GM12891 (cell line): ENCODE measurements at regions not wholly inside any gene's neighbourhood (a gene's known extent, or its start where the extent isn't known, plus 50 kb on each side); places are given as distances from the start of the nearest gene placed in this dataset.

Experiments
- DNase-seq: peaks from one replicate; pipeline ENCODE4 v3.0.0; 2011; ENCODE audit warnings: low spot score; ENCODE audit not compliant: insufficient read length
- FAIRE-seq: peaks from 2 replicates; lab custom pipeline; 2011; peaks lifted over from hg19 to GRCh38; lab: Jason Lieb, UNC
- PAX5 ChIP-seq: IDR thresholded peaks from 2 replicates; pipeline ENCODE4 v1.6.1; 2011; ENCODE audit warnings: low read length, moderate library complexity, mild to moderate bottlenecking; ENCODE audit not compliant: insufficient read depth, severe bottlenecking
- POLR2A ChIP-seq: IDR thresholded peaks from 2 replicates; pipeline ENCODE4 v1.6.1; 2011; ENCODE audit warnings: low read depth, low read length, control low read depth
- POLR2AphosphoS5 ChIP-seq: IDR thresholded peaks from 2 replicates; pipeline ENCODE4 v1.6.1; 2011; ENCODE audit warnings: low read depth, low read length, control low read depth
- POU2F2 ChIP-seq: IDR thresholded peaks from 2 replicates; pipeline ENCODE4 v1.6.1; 2011; ENCODE audit warnings: low read depth, mild to moderate bottlenecking, control low read depth, low read length, moderate library complexity
- SPI1 ChIP-seq: IDR thresholded peaks from 2 replicates; pipeline ENCODE4 v1.6.1; 2011; ENCODE audit warnings: low read depth, low read length, control low read depth
- TAF1 ChIP-seq: IDR thresholded peaks from 2 replicates; pipeline ENCODE4 v1.6.1; 2011; ENCODE audit warnings: low read depth, low read length, control low read depth

DNA sequence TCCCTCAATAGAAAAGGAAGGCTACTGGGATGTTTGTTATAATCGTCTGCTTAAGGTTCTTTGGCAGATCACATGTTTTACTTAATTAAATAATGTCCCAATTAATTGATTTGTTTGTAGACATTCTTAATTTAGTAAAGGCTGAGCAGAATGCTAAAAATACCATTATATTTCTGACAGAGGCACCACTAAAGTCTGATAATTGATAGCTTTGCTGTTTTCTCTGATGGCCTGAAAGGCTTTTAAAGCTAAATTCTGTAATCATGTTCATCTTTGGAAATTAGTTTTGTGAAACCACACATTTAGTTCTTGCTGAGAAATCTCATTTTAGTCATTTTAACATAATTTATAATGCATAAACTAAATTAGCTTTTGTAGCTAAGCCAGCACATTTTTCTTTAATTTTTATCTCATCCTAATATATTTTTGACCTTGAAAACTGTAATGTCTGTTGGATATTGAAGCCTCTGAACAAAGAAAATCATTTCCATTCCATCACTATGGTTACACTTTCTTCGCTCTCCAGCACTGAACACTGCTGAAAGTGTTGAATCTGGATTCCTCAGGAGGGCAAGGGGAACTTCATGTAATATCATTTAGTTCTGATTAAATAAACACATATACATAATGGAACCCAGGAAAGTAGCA, 329.4 kb downstream of the ELAVL2 start:
- DNase-seq (no peak), FAIRE-seq (no peak)
- TF ChIP-seq POLR2A (no peak), TAF1 (no peak), POU2F2 (no peak), SPI1 (no peak), POLR2AphosphoS5 (no peak), PAX5 (no peak)

DNA sequence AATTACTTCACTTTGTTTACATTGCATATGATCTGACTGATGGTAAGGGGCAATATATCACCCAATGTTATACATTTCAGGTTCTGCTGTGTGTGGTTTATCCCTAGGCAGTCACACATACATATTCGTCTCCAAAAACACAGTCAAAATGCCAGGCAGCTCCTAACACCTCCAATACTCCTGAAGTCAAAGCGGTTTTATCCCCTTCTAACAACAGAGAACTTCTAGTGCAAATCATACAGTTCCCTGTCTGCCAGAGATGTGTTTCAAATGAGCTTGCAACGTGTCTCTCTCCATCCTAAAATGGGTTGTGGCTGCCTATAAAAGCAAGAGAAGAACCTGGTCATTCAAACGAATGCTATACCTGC, 328.9 kb downstream of the ELAVL2 start:
- no peak for FAIRE-seq
- no peak for DNase-seq
- TF ChIP-seq SPI1 (no peak), POLR2AphosphoS5 (no peak), POLR2A (no peak), PAX5 (no peak), TAF1 (no peak), POU2F2 (no peak)

DNA sequence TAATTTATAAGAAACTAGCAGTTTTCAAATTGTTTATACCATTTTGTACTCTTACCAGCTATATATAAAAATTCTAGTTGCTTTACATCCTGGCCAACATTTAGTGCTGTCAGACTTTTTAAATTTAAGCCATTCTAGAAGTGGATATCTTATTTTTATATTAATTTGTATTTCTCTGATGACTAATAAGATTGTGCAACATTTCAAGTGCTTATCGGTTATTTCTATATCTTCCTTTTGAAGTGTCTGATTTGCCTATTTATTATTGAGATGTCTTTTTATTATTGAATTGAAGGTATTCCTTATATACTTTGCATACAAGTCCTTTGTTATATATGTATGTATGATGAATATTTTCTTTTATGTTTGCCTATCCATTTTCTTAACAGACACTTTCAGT, 324.0 kb downstream of the ELAVL2 start:
- DNase-seq (no peak), FAIRE-seq (no peak)
- TF ChIP-seq POLR2AphosphoS5 (no peak), SPI1 (no peak), TAF1 (no peak), POLR2A (no peak), PAX5 (no peak), POU2F2 (no peak)

DNA sequence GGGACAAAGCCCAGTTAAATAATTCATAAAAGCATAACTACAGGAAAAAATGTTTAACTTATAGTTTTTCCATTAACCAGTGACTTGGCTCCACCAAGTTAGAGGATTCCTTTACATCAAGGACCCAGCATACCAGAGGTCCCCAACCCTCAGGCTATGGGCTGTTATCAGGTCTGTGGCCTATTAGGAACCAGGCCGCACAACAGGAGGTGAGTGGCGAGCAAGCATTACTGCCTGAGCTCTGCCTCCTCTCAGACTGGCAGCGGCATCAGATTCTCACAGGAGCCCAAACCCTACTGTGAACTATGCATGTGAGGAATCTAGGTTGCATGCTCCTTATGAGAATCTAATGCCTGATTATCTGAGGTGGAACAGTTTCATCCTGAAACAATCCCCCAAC, 303.1 kb downstream of the ELAVL2 start:
- DNase-seq (no peak), FAIRE-seq (no peak)
- TF ChIP-seq PAX5 (no peak), POLR2AphosphoS5 (no peak), POU2F2 (no peak), POLR2A (no peak), TAF1 (no peak), SPI1 (no peak)

GRCh38 chr9:23524607-23525155, 301.4 kb downstream of the ELAVL2 start:
- TF ChIP-seq TAF1 = no peak
- DNase-seq (no peak), FAIRE-seq (no peak)

GRCh38 chr9:23526806-23527205, 299.2 kb downstream of the ELAVL2 start:
- DNase-seq (no peak), FAIRE-seq (no peak)
- TF ChIP-seq SPI1 (no peak), POLR2AphosphoS5 (no peak), PAX5 (no peak), POU2F2 (no peak), POLR2A (no peak), TAF1 (no peak)

GRCh38 chr9:23532282-23532681, 293.8 kb downstream of the ELAVL2 start:
- no peak for FAIRE-seq
- TF ChIP-seq SPI1 = no peak
- TF ChIP-seq POLR2AphosphoS5 = no peak
- no peak for TF ChIP-seq TAF1
- TF ChIP-seq POLR2A = no peak
- TF ChIP-seq PAX5 = no peak
- TF ChIP-seq POU2F2 = no peak
- no peak for DNase-seq

GRCh38 chr9:23537192-23538066, 288.6 kb downstream of the ELAVL2 start:
- no peak for FAIRE-seq
- TF ChIP-seq POU2F2 (no peak), POLR2AphosphoS5 (no peak), PAX5 (no peak), SPI1 (no peak), TAF1 (no peak), POLR2A (no peak)
- DNase-seq = no peak

DNA sequence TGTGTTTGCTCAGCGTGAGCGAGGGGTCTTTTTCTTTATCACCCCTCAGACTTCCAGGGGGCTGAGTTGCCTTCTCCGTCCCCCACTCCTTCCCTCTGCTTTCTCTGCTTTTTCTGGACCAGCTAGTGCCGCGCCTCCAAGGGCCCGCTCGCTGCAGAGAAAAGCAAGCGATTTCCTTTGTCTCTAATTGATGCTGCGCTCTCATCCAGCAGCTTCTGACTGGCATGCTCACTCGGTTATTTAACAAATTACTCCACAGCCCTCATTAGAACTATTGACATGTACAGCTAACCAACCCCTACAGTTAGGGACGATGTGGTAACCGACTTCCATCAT, 288.0 kb downstream of the ELAVL2 start:
- DNase-seq (no peak), FAIRE-seq (no peak)
- TF ChIP-seq TAF1 = no peak
- TF ChIP-seq POLR2AphosphoS5 = no peak
- TF ChIP-seq SPI1 = no peak
- no peak for TF ChIP-seq PAX5
- TF ChIP-seq POLR2A = no peak
- no peak for TF ChIP-seq POU2F2
